Endodermal cell (in vitro differentiated cells): ENCODE measurements at regions not wholly inside any gene's neighbourhood (a gene's known extent, or its start where the extent isn't known, plus 50 kb on each side); places are given as distances from the start of the nearest gene placed in this dataset.

ENCODE experiments used
- DNase-seq: peaks from one replicate; pipeline ENCODE4 v3.0.0-alpha.2; 2017
- H3K27ac ChIP-seq: 2 replicates; pipeline ENCODE4 v1.5.1; 2013; ENCODE audit warnings: mild to moderate bottlenecking, low read depth, low read length, moderate library complexity
- H3K27me3 ChIP-seq: 2 replicates; pipeline ENCODE4 v1.6.1; 2013; ENCODE audit warnings: mild to moderate bottlenecking, low read length, moderate library complexity; ENCODE audit not compliant: insufficient read depth, control insufficient read depth, poor library complexity, severe bottlenecking
- H3K36me3 ChIP-seq: 2 replicates; pipeline ENCODE4 v1.7.0; 2013; ENCODE audit warnings: mild to moderate bottlenecking, low read length, moderate library complexity; ENCODE audit not compliant: control insufficient read depth, insufficient read depth
- H3K4me1 ChIP-seq: one replicate; pipeline ENCODE4 v1.7.0; 2013; ENCODE audit warnings: low read length; ENCODE audit not compliant: control insufficient read depth, insufficient read depth
- H3K4me3 ChIP-seq: 2 replicates; pipeline ENCODE4 v1.5.1; 2013; ENCODE audit warnings: mild to moderate bottlenecking, low read length, moderate library complexity
- H3K9ac ChIP-seq: 2 replicates; pipeline ENCODE4 v1.6.1; 2013; ENCODE audit warnings: mild to moderate bottlenecking, low read length, moderate library complexity; ENCODE audit not compliant: poor library complexity, severe bottlenecking; ENCODE audit errors: extremely low read depth
- H3K9me3 ChIP-seq: 2 replicates; pipeline ENCODE4 v1.6.1; 2013; ENCODE audit warnings: mild to moderate bottlenecking, low read length, moderate library complexity; ENCODE audit not compliant: control insufficient read depth
- H3K27ac Mint-ChIP-seq: 2 replicates; pipeline ENCODE4 v1.8.0; 2020; ENCODE audit warnings: mixed read lengths
- H3K27me3 Mint-ChIP-seq: 2 replicates; pipeline ENCODE4 v1.8.0; 2021; ENCODE audit warnings: mild to moderate bottlenecking, mixed read lengths; ENCODE audit not compliant: insufficient read depth
- H3K36me3 Mint-ChIP-seq: 2 replicates; pipeline ENCODE4 v1.8.0; 2020; ENCODE audit warnings: low read depth, mixed read lengths
- H3K4me1 Mint-ChIP-seq: 2 replicates; pipeline ENCODE4 v1.8.0; 2020; ENCODE audit warnings: mixed read lengths
- H3K4me3 Mint-ChIP-seq: 2 replicates; pipeline ENCODE4 v1.8.0; 2020; ENCODE audit warnings: mild to moderate bottlenecking, moderate library complexity, mixed read lengths
- H3K9me3 Mint-ChIP-seq: 2 replicates; pipeline ENCODE4 v1.8.0; 2020; ENCODE audit warnings: mild to moderate bottlenecking, mixed read lengths
- WGBS, 2 experiments: methylation state at CpG; one replicate each; pipeline versions ENCODE4 v1.1.5 to v1.1.7; 2013; ENCODE audit warnings: missing lambda C conversion rate in 2 of 2, mixed read lengths in 1 of 2; ENCODE audit not compliant: insufficient coverage in 1 of 2, insufficient read length in 1 of 2; 5-methylcytosine and 5-hydroxymethylcytosine counted together
- TF ChIP-seq, protein P1 (sequence below): fragments of 200-600 bp; sonication (generic); conservative IDR thresholded peaks from 2 replicates; pipeline ENCODE4 v1.5.0; 2021; ENCODE audit warnings: antibody characterized with exemption, mild to moderate bottlenecking

- no peak overlapping the region for H3K27ac ChIP-seq
- H3K4me3 Mint-ChIP-seq = no peak overlapping the region
- H3K27me3 ChIP-seq = no peaks in the 10 kb centered on the region
- H3K36me3 ChIP-seq = no peaks in the 10 kb centered on the region
- H3K4me1 Mint-ChIP-seq = no peaks in the 10 kb centered on the region
- H3K9ac ChIP-seq = no peak overlapping the region
- no peaks in the 10 kb centered on the region for H3K9me3 Mint-ChIP-seq
- DNase-seq = no peak
- TF ChIP-seq, protein P1, sequence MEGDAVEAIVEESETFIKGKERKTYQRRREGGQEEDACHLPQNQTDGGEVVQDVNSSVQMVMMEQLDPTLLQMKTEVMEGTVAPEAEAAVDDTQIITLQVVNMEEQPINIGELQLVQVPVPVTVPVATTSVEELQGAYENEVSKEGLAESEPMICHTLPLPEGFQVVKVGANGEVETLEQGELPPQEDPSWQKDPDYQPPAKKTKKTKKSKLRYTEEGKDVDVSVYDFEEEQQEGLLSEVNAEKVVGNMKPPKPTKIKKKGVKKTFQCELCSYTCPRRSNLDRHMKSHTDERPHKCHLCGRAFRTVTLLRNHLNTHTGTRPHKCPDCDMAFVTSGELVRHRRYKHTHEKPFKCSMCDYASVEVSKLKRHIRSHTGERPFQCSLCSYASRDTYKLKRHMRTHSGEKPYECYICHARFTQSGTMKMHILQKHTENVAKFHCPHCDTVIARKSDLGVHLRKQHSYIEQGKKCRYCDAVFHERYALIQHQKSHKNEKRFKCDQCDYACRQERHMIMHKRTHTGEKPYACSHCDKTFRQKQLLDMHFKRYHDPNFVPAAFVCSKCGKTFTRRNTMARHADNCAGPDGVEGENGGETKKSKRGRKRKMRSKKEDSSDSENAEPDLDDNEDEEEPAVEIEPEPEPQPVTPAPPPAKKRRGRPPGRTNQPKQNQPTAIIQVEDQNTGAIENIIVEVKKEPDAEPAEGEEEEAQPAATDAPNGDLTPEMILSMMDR = no peak
- H3K36me3 Mint-ChIP-seq = no peaks in the 10 kb centered on the region
- peaks cover 10% of the 10 kb centered on the region for H3K27me3 Mint-ChIP-seq
- no peak overlapping the region for H3K27ac Mint-ChIP-seq
- no peaks in the 10 kb centered on the region for H3K4me1 ChIP-seq
- no peaks in the 10 kb centered on the region for H3K9me3 ChIP-seq
- no peak overlapping the region for H3K4me3 ChIP-seq
- WGBS, 2 experiments = 91% methylated on average over 14 of the region's 14 CpGs
Observed at GRCh38 chr20:43831481-43832065, 83.1 kb upstream of the TOX2 start.

GRCh38 chr20:43830883-43831282 is 83.8 kb upstream of the TOX2 start:
- Mint-ChIP-seq H3K4me3 (no peak overlapping the region), H3K36me3 (no peaks in the 10 kb centered on the region), H3K27me3 (peaks cover 10% of the 10 kb centered on the region), H3K4me1 (no peaks in the 10 kb centered on the region), H3K27ac (no peak overlapping the region), H3K9me3 (no peaks in the 10 kb centered on the region)
- 88 to 100% methylated on average over 1 to 5 of the region's 5 CpGs for WGBS, 2 experiments
- no peak overlapping the region for H3K9ac ChIP-seq
- no peak for DNase-seq
- H3K4me3 ChIP-seq = no peak overlapping the region
- no peaks in the 10 kb centered on the region for H3K4me1 ChIP-seq
- H3K36me3 ChIP-seq = no peaks in the 10 kb centered on the region
- H3K27ac ChIP-seq = no peak overlapping the region
- TF ChIP-seq, protein P1 = no peak
- H3K27me3 ChIP-seq = no peaks in the 10 kb centered on the region
- no peaks in the 10 kb centered on the region for H3K9me3 ChIP-seq

DNA sequence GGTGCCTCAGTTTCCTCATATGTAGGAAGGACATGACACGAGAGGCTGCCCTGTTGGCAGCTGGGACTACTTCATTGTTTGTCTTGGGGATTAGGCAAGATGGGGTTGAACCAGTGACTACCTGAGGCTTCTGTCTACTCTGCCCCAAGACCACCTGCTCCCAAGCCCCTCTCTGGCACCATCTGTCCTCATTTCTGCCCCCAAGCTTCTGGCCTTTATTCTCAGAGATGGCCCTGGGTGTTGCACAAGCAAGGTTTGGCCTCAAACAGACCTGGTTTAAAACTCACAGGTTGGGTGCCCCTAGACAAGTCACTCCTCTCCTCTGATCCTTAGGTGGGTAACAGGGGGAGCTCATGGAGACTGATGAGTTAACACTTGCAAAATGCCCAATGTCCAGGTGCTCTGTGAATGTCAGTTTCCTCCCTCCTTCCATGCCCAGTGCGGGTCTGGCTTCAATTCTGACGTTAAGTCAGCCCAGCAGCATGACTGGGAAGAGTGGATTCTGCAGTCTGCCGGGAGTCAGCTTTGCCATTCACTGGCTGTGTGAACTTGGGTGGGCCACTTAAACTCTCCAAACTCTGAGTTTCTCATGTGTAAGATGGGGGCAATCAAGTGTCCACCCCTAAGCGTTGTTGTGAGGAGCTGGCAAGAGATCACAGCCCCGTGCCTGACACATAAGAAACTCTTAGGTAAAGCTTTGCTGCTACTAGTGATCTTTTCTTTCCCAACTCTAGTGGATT is 84.5 kb upstream of the TOX2 start:
- H3K27ac Mint-ChIP-seq = no peak overlapping the region
- no peaks in the 10 kb centered on the region for H3K9me3 ChIP-seq
- H3K9ac ChIP-seq = no peak overlapping the region
- no peak overlapping the region for H3K4me3 ChIP-seq
- no peak overlapping the region for H3K27ac ChIP-seq
- no peaks in the 10 kb centered on the region for H3K4me1 ChIP-seq
- TF ChIP-seq, protein P1 = no peak
- no peaks in the 10 kb centered on the region for H3K4me1 Mint-ChIP-seq
- H3K27me3 ChIP-seq = no peaks in the 10 kb centered on the region
- peaks cover 15% of the 10 kb centered on the region for H3K27me3 Mint-ChIP-seq
- H3K36me3 Mint-ChIP-seq = no peaks in the 10 kb centered on the region
- no peak for DNase-seq
- no peaks in the 10 kb centered on the region for H3K36me3 ChIP-seq
- H3K9me3 Mint-ChIP-seq = no peaks in the 10 kb centered on the region
- 87 to 100% methylated on average over 1 to 6 of the region's 6 CpGs for WGBS, 2 experiments
- H3K4me3 Mint-ChIP-seq = no peak overlapping the region
